ENCODE measurements at regions not wholly inside any gene's neighbourhood (a gene's known extent, or its start where the extent isn't known, plus 50 kb on each side); places are given as distances from the start of the nearest gene placed in this dataset.

DNA sequence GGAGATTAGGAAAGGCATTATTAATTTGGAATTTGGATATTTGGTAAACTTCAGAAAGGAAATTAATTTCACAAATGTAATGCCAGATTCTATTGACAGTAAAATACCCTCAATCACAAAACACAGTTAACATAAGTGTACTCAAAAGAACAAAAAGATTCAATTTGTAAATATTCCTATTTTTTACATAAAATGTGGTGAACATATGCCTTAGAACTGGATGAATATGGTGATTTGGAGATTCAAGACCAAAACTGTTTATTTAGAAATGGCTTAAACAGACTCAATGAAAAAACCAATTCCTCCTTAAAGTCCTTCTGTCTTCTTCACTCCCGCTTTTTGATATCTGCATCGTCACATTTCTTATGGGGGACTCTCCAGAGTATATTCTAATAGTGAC is 417.6 kb upstream of the TENM3 start:
- TF ChIP-seq, protein P1, sequence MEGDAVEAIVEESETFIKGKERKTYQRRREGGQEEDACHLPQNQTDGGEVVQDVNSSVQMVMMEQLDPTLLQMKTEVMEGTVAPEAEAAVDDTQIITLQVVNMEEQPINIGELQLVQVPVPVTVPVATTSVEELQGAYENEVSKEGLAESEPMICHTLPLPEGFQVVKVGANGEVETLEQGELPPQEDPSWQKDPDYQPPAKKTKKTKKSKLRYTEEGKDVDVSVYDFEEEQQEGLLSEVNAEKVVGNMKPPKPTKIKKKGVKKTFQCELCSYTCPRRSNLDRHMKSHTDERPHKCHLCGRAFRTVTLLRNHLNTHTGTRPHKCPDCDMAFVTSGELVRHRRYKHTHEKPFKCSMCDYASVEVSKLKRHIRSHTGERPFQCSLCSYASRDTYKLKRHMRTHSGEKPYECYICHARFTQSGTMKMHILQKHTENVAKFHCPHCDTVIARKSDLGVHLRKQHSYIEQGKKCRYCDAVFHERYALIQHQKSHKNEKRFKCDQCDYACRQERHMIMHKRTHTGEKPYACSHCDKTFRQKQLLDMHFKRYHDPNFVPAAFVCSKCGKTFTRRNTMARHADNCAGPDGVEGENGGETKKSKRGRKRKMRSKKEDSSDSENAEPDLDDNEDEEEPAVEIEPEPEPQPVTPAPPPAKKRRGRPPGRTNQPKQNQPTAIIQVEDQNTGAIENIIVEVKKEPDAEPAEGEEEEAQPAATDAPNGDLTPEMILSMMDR (CRISPR knock-in tag; IDR thresholded peaks at IDR 0.05), result no peak
- no peak for TF ChIP-seq POLR2AphosphoS5 (IDR thresholded peaks at IDR 0.05; ENCODE audit: low read depth, low read length)

Measured in HepG2 (cell line).